GM13977 (cell line): ENCODE measurements at regions not wholly inside any gene's neighbourhood (a gene's known extent, or its start where the extent isn't known, plus 50 kb on each side); places are given as distances from the start of the nearest gene placed in this dataset.
"Not testable (repeated sequence)": the region's sequence is repeated elsewhere in the genome, so short reads cannot be mapped to it uniquely, and the experiment has no call there.

ENCODE experiments used
- DNase-seq: peaks from one replicate; pipeline ENCODE4 v3.0.0; 2012; ENCODE audit warnings: low spot score
- in situ Hi-C: fragments of 300-500 bp; cut with MboI; formaldehyde crosslinking; loops from one replicate; pipeline ENCODE4 v1.12.0; 2022; ENCODE audit warnings: low sequenced_read_pairs, low pct_unique_long_range_greater_than_20kb, mixed read lengths, inconsistent platforms; ENCODE audit not compliant: unreplicated experiment

- DNase-seq, in situ Hi-C loops: not testable (repeated sequence)
Observed at GRCh38 chr1:120267894-120268551, 91.7 kb upstream of the SEC22B start.

GRCh38 chr1:120264564-120264963 lies 88.2 kb upstream of the SEC22B start:
- in situ Hi-C loops, DNase-seq: not testable (repeated sequence)

- in situ Hi-C loops = not testable (repeated sequence)
Observed at GRCh38 chr1:120262791-120263751, 86.8 kb upstream of the SEC22B start.

GRCh38 chr1:120257778-120258105 lies 81.4 kb upstream of the SEC22B start:
- in situ Hi-C loops, DNase-seq: not testable (repeated sequence)

More at GRCh38 chr1:120262791-120263751, 86.8 kb upstream of the SEC22B start:
- not testable (repeated sequence) for DNase-seq

- in situ Hi-C loops, DNase-seq: not testable (repeated sequence)
Observed at GRCh38 chr1:120257064-120257777, 80.9 kb upstream of the SEC22B start.

GRCh38 chr1:120250756-120251155 lies 74.4 kb upstream of the SEC22B start:
- in situ Hi-C loops, DNase-seq: not testable (repeated sequence)

- DNase-seq, in situ Hi-C loops: not testable (repeated sequence)
Observed at GRCh38 chr1:120248726-120249427, 72.6 kb upstream of the SEC22B start.

- DNase-seq, in situ Hi-C loops: not testable (repeated sequence)
Observed at GRCh38 chr1:120248203-120248602, 71.9 kb upstream of the SEC22B start.

- DNase-seq, in situ Hi-C loops: not testable (repeated sequence)
Observed at GRCh38 chr1:120243867-120244266, 67.5 kb upstream of the SEC22B start.

- DNase-seq, in situ Hi-C loops: not testable (repeated sequence)
Observed at GRCh38 chr1:120242582-120242981, 66.3 kb upstream of the SEC22B start.

- in situ Hi-C loops, DNase-seq: not testable (repeated sequence)
Observed at GRCh38 chr1:120241868-120242267, 65.5 kb upstream of the SEC22B start.

GRCh38 chr1:120240181-120240580 lies 63.9 kb upstream of the SEC22B start:
- in situ Hi-C loops = not testable (repeated sequence)

GRCh38 chr1:120239351-120239750 lies 63.0 kb upstream of the SEC22B start:
- in situ Hi-C loops, DNase-seq: not testable (repeated sequence)

More at GRCh38 chr1:120240181-120240580, 63.9 kb upstream of the SEC22B start:
- not testable (repeated sequence) for DNase-seq

GRCh38 chr1:120238867-120239266 lies 62.5 kb upstream of the SEC22B start:
- DNase-seq, in situ Hi-C loops: not testable (repeated sequence)

- DNase-seq, in situ Hi-C loops: not testable (repeated sequence)
Observed at GRCh38 chr1:120233661-120234018, 57.3 kb upstream of the SEC22B start.

GRCh38 chr1:120232834-120233660 lies 56.7 kb upstream of the SEC22B start:
- DNase-seq, in situ Hi-C loops: not testable (repeated sequence)

- in situ Hi-C loops, DNase-seq: not testable (repeated sequence)
Observed at GRCh38 chr1:120229835-120230234, 53.5 kb upstream of the SEC22B start.
